ENCODE measurements at regions not wholly inside any gene's neighbourhood (a gene's known extent, or its start where the extent isn't known, plus 50 kb on each side); places are given as distances from the start of the nearest gene placed in this dataset.

DNA sequence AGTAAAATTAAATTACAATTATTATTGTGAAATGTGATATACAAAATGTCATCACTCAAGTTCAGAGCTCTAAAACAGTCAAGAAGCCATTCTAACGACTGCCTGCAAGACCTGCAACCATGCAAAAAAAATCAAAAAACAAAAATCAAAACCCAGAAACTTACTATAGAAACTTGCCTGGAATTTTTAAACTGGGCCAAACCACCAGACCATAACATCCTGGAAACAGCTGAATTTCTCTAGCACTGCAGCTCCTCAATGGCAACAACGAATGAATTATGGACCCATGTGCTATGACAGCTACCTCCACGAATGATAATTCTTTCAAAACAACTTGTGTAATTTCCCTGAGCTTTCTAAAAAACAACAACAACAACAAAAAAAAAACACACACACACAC is 130.0 kb upstream of the KCNMB2 start:
- DNase-seq (ENCODE audit: low read depth): no peak

DNA sequence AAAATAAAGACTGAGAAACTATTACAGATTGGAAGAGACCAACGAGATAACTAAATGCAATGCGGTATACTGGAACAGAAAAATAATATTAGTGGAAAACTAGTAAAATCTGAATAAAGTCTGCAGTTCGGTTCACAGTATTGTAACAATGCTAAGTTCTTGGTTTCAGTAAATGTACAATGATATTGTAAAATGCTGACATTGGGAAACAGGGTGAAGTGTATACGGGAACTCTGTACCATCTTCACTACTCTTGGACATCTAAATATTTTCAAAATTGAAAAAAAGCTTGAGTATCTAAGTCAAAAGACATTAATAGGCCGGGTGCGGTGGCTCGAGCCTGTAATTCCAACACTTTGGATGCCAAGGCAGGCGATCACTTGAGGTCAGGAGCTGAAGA is 120.9 kb upstream of the KCNMB2 start:
- no peak for DNase-seq (ENCODE audit: low read depth)

DNA sequence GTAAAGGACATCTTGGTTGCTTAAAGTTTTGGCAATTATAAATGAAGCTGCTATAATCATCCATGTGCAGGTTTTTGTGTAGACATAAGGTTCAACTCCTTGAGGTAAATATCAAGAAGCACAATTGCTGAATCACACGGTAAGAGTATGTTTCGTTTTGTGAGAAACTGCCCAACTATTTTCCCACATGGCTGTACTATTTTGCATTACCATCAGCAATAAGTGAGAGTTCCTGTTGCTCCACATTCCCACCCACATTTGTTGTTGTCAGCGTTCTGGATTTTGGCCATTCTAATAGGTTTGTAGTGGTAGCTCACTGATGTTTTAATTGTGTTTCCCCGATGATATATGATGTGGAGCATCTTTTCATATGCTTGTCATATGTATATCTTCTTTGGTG is 118.5 kb upstream of the KCNMB2 start:
- DNase-seq (ENCODE audit: low read depth): no peak

DNA sequence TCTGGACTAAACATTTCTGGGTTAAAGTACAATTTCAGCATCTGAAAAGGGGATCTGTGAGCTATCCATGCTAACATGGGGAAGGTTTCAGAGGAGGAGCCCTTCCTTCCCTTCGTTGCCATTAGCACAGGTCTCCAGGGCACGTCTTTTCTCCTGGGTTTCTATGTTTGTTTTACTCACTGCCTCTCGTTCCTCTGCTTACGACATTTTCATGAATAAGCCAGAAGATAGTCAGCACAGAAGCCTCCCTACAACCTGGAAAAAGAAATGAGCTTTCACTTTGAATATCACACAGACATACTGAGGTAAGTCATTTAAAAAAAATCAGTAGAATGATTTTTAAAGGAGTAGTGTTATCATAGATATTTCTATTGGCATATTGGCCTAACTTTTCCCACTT is 117.2 kb upstream of the KCNMB2 start:
- no peak for DNase-seq (ENCODE audit: low read depth)

DNA sequence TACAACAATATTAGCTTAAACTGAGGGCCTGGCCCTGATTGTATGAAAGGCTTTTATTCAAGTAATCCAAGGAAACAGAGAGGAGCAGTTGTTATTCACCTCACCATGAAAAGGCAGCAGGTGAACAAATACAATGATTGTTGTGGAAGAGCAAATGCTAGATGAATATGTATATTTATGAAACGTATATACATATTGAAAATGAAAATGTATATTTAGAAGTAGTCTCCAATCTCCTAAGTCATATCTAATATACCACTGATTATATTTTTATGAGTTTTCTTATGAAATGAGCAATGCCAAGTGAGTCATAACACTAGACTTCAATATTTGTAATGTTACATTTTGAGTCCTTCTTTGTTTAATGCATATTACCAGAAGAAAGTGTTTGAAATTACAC is 116.2 kb upstream of the KCNMB2 start:
- no peak for DNase-seq (ENCODE audit: low read depth)

DNA sequence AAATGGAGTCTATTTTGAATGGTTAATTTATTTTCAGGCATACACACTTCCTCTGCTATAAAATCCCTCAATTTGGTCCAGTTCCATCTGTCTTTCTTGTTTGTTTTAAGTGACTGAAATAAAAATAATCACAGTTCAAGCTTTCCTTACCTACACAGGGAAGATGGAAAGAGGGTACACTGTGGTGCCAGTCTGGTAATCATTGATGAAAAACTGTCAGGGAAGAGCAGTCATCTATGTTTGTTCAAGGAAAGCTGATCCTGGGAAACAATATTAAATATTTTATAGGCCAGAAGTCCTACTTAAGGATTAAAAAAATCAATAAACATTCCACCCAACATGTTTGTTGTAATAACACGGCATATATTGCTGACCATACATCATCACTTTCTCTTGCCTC is 115.2 kb upstream of the KCNMB2 start:
- no peak for DNase-seq (ENCODE audit: low read depth)

DNA sequence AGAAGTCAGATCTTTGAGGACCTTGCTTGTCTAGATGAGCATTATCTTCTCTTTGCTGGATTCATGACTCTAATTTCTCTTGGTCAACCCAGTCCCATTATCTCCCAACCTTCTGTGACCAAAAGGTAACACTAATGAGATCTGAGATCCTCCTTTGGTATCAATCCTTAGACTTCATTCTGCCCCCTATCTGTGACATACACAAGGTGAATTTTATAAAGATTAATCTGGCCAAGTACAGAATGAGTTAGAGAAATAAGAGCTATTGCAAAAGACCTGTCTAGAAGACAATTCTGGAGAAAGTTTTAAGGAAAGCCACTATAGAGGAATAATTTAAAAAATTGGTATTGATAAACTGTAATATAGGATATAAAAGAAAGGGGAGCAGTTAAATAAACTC is 113.8 kb upstream of the KCNMB2 start:
- no peak for DNase-seq (ENCODE audit: low read depth)

DNA sequence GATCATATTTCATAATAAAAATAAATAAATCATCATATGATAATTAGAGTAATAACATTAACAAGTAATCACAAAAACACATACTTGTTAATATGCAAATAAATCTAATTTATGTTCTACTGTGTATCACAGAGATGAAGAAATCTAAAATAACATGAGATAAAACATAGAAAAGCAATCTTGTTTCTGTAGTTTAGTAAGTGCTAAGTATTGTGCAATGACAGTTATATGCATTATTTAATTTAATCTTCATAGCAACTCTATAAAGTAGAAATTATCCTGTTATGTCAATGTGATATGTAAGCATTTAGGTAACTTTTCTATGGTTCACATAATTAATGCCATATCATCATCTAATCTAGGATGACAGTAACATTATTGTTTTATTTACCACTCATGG is 108.2 kb upstream of the KCNMB2 start:
- no peak for DNase-seq (ENCODE audit: low read depth)

DNA sequence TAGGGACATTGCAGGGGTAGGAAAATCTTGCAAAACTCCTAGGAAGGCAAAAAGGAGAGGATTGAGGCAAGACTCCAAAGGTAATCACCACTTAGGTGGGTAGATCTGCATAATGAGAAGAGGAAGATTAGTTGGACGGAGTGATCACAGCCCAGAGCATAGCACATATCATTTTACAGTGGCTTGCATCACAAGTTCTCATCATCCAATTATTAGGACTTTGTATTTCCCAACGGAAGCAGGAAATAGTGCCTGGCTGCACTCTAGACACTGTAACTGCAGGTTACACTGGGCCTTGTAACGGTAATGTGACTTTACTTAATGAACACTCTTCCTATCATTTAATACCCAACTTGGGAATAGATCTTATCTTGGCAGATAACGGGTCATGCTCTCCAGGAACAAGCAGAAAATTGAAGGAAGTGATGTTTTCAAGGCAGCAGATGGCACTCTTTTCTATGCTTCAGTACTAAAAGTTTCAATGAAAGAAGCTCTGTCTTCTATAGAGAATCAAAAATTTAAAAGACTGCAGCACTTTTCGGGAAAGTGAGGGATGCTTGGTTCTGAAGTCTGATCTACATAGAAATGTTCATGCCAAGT is 101.9 kb upstream of the KCNMB2 start:
- DNase-seq (ENCODE audit: low read depth): no peak

DNA sequence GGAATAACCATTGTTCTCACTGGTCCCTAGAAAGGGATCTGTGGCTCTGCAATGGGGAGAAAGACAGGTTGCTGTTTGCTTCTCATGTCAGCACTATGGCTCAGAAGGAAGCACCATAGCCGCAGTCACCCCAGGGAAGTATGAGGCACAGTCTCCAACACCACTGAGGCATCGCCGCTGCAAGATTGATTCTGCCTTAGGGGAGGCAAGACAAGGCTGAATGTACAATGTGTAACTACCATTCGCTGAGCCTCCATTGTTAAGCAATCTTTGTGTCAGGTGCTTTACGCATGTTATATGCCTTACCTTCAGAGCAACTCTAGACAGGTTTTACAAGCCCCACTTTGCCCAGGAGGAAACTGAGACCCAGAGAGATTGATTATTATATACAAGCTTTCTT is 100.7 kb upstream of the KCNMB2 start:
- DNase-seq (ENCODE audit: low read depth): no peak

DNA sequence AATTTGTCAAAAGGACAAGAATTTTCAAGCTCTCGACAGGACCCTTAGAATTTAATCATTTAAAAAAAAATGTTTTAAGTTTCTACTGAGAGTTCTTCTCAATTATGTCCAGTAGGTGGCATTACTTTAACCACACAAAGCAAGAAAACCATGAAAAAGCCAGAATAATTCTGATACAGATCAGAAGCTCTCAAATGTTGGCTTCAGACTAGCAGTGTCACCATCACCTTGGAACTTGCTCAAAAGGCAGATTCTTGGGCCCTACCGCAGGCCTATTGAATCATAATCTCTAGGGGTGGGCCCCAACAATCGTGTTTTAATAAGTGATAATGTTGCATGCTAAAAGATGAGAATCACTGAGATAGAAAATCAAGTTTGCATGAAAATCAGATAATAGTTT is 99.5 kb upstream of the KCNMB2 start:
- DNase-seq (ENCODE audit: low read depth): no peak

DNA sequence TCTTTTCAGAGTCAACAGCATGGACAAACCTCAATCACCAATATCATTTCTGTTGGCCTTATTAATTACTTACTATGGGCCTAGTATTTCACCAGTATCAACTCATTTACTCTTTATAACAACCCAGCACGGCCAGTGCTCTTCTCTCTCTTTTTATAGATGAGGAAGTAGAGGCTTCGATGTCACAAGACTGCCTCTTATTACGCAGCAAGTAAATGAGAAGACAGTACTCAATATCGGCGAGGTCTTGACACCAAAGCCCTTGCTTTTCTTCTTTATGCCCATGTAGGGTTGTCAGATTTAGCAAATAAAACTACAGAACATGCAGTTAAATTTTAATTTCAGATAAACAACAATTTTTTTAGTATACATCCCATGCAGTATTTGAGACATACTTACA is 99.0 kb upstream of the KCNMB2 start:
- DNase-seq (ENCODE audit: low read depth): no peak

DNA sequence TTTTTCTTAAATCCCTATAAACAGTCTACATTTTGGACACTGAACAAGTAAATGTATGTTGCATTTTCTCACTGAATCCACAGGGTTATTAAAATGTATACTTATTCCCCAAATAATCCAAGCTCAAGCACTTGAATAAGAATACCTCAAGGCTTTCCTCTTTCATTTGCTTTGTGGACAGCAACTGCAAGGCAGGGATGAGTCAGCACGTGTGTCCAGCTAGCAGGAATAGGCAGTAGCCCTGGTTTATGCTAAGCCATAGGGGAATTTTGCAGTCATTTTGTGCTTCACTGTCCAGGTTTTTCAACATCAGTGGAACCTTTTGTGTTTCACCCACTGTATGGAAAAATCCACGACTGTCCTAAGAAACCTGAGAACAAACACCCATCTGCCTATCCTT is 96.7 kb upstream of the KCNMB2 start:
- no peak for DNase-seq (ENCODE audit: low read depth)

DNA sequence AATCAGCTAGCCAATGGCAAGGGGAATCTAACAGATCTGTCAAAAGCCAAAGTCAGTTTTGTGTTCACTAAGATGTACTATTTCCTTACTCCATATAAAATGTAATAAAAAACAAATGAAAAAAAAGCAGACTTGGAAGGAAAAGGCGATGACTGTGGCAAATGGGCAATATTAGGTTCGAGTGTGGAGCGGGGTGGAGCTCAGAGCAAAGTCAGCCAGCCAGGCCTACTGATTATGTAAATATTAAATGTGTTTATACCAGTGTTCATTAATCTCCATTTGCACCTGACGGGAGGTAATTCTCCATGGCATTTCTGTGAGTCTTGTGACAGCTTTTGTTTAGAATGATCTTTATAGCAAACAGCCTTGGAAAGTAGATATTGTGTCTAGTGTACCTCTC is 96.2 kb upstream of the KCNMB2 start:
- DNase-seq (ENCODE audit: low read depth): no peak

DNA sequence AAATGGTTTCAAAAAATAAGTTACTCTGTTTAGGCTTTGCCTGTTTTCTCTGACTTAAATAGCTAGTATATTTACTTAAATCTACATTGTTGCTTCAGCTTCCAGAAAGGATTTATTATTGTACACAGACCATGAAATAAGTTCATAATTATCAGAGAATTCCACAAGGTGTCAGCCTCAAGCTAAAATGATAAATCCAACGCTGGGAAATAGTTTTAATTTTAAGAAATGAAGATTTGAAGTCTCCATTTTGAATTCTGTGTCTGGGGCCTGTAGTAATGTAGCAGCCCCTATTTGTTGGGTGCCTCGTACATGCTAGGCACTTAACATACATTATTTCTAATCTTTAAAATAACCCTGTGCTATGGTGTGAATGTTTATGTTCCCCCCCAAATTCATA is 92.6 kb upstream of the KCNMB2 start:
- no peak for DNase-seq (ENCODE audit: low read depth)

DNA sequence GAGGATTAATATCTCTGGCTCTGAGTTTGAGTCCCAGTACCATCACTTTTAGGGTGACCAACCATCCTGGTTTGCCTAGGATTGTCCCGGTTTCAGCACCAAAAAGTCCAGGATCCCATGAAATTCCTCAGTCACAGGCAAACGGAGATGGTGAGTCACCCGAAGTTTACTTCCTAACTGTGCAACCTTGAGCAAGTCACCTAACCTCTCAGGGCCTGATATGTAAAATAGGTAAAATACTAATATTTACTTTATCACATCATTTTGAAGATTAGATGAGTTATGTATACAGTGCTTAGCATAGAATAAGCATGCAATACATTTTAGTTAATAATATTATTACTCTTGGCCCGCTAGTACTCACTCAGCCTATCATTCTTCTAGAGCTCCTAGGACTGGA is 91.1 kb upstream of the KCNMB2 start:
- no peak for DNase-seq (ENCODE audit: low read depth)

DNA sequence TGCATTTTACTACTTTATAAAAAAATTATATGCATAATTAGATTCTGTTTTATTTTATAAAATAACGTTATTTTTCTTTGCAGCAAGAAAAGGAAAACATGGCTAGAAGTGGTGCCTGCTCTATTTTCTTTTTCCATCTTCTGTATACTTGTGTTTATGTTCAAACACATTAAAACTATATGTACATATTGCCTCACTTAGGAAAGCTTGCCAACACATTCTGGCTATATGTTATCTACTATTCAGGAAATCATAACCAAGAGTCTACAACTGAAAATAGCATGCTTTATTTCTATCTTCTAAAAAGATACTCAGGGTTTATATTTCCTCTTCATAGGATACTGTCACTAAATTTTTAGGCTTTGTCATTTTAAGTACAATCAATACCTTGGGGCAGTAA is 90.2 kb upstream of the KCNMB2 start:
- no peak for DNase-seq (ENCODE audit: low read depth)

DNA sequence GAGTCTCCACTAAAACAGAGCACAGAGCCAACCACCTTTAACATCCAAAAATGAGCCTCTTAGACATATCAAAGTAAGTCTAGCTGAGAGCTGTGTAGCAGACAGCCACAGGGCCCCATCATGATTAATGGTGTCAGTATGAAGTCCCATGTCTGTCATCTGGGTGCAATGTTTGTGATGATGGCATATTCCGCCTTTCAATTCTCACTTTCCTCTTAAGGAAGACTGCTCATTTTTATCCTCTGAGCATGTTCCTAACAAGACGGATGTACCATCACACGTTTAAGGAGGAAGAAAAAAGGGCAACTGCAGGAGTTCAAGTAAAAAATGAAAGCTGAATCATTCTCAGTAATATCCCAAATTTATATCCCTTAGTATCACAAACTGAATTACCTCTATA is 85.8 kb upstream of the KCNMB2 start:
- no peak for DNase-seq (ENCODE audit: low read depth)

DNA sequence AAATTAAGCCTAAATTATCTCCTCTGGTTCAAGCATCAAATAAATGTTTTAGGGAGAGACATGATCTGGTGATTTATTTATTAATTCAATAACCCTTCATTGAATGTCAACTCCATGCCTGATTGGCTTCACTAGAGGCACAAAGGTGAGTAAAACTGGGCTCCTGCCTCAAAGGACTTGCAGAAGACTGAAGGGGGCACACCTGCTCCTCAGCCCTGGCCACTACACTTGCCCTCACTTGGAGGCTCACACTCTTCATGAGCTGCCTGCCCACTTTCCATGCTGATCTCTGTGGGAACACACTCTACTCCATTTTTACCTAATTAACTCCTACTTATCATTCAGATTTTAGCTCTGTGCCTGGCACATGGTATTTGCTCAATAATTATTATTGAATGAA is 84.4 kb upstream of the KCNMB2 start:
- no peak for DNase-seq (ENCODE audit: low read depth)

DNA sequence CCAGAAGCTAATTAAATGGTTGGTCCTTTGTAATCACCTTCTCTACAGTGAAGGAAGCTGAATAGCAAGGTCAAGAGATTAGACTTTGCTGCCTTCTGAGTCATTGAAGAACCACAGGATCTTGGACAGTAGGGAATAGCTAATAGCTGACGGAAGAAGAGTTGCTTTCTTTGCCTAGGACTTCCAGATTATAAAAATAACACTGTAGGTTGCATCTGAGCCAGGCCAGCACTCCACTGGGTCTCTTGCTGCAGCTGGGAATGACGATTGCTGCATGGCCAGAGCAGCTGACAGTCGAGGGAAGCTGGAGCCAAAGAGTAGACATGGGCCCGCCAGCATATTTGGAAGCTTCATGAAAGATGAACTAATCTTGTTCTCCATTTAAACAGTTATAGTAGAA is 81.5 kb upstream of the KCNMB2 start:
- DNase-seq (ENCODE audit: low read depth): no peak

DNA sequence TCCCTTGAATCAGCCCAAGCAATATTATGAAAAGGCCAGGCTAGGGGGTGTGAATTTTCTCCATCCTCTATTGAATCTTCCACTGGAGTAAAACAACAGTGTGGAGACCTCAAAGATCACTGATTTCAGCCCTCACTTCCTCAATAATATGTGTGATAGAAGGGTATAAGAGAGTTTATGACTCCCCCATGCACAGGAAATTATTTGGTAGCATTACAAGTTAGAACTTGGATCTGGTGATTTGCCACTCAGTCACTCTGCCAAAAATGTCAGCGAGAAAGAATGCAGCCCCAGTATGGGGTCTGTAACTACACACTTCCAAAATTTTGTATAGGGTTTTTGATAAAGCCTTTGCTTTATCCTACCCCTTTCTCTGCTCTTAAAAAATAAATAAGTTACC is 81.0 kb upstream of the KCNMB2 start:
- DNase-seq (ENCODE audit: low read depth): no peak

DNA sequence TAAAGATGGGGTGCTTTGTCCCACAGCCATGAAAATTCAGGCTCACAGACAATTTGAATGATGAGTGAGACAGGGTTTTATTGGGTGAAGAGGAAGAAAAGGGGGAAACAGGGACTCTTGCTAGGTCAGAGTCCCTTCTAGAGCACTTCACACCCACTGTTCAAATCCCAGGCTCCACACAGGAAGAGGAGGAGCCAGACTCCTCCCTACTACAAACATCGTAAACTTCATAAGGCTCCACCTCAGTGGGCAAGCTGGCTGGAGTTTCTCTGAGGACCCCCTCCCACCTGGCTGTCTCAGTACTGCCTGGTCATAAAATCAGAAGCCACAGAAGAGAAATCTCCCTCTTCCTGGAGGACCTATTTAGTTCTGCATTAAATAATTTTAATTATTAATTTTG is 80.3 kb upstream of the KCNMB2 start:
- DNase-seq (ENCODE audit: low read depth): no peak

DNA sequence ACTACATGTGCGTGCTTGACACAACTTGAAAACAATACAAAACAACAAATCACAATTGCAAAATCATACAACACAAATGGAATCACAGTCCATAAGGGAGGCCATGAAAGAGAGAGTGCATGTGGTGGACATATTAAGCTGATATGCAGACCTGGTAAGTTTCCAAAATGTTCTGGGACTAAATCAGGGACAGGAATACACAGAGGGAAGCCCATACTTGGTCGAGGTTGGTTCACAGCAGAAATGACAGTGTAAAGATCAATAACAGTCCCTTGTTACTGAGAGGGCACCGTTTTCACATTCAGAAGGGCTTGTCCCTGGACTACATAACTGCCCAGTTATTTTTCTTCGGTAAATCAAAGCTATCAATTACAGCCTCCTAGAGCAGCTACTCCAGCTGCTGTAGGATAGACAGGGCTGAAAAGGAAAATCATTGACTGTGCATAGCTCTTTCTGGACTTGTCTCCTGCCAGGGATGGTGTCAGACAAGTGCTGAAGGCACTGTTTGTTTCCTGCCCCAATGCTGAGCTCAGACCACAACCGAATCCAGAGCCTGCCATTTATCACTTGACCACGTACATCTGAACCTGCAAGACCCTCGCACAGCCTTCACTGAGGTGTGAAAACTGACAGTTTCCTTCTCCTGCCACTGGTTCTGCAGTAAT is 79.5 kb upstream of the KCNMB2 start:
- DNase-seq (ENCODE audit: low read depth): no peak

DNA sequence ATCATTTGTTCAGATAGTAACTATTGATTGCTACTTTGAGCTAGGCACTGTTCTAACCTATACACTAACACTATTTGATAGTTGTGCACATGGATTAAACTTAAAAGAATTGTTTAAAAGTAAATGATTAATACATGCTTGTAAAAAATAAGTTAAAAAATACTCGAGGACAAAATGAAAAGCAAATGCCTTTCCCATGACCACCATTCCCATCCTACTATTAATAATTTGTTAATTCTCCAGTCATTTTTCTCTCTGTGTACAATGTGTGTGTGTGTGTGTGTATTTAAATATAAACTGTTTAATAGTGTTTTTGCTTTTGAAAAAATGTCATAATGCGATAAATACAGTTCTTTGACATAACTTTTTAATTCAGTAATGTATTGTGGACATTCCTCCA is 78.7 kb upstream of the KCNMB2 start:
- no peak for DNase-seq (ENCODE audit: low read depth)

All from activated T-cell treated with anti-CD3 and anti-CD28 coated beads for 24 hours (primary cell).